ENCODE measurements at regions not wholly inside any gene's neighbourhood (a gene's known extent, or its start where the extent isn't known, plus 50 kb on each side); places are given as distances from the start of the nearest gene placed in this dataset.

GRCh38 chr18:44231936-44232335 lies 448.8 kb upstream of the SETBP1 start:
- Histone ChIP-seq H3K27ac (replicated peaks; ENCODE audit: low read length) (no peak overlapping the region), H3K4me3 (ENCODE audit: low read length in 2 of 2) (no peak overlapping the region), H3K27me3 (ENCODE audit: control insufficient read depth in 3 of 3, insufficient read depth in 3 of 3, low read depth in 1 of 3, low read length in 3 of 3) (no peaks in the 10 kb centered on the region), H3K4ac (ENCODE audit: low read length) (no peak overlapping the region), H3K9me3 (replicated peaks in 1 of 2; ENCODE audit: control insufficient read depth in 2 of 2, insufficient read depth in 1 of 2, low read depth in 1 of 2, low read length in 2 of 2) (no peaks in the 10 kb centered on the region), H3K14ac (ENCODE audit: low read length) (no peak overlapping the region), H2BK15ac (ENCODE audit: low read length) (no peak overlapping the region), H2AK5ac (ENCODE audit: low read depth, low read length) (no peak overlapping the region), H4K8ac (ENCODE audit: low read depth, low read length) (no peak overlapping the region), H3K4me1 (ENCODE audit: control insufficient read depth in 2 of 2, insufficient read depth in 1 of 2, low read depth in 1 of 2, low read length in 2 of 2) (no peaks in the 10 kb centered on the region), H3K9ac (ENCODE audit: low read depth, low read length, poor library complexity) (no peak overlapping the region), H4K91ac (ENCODE audit: low read depth, low read length, poor library complexity) (no peak overlapping the region), H3K36me3 (replicated peaks in 1 of 2; ENCODE audit: control insufficient read depth in 2 of 2, insufficient read depth in 2 of 2, low read length in 2 of 2) (no peaks in the 10 kb centered on the region), H2AFZ (ENCODE audit: low read length) (peak overlapping the region; percentile 23), H3K79me1 (ENCODE audit: low read depth, low read length) (no peaks in the 10 kb centered on the region), H3K18ac (ENCODE audit: low read length) (no peak overlapping the region), H3K4me2 (ENCODE audit: insufficient read depth, low read length, poor library complexity, severe bottlenecking) (no peak overlapping the region), H3K23ac (ENCODE audit: low read depth, low read length, poor library complexity) (no peak overlapping the region), H2BK5ac (ENCODE audit: low read length) (no peak overlapping the region), H2BK120ac (ENCODE audit: low read depth, low read length) (no peak overlapping the region), H2BK12ac (ENCODE audit: low read length) (no peak overlapping the region)
- no CpG with 5 or more reads among the region's 4 CpGs for WGBS, 2 donors (ENCODE audit: extremely low coverage in 2 of 2, insufficient read length in 2 of 2, insufficient replicate concordance in 1 of 2)
- DNase-seq (ENCODE audit: low spot score): no peak

GRCh38 chr18:44232500-44232899 lies 448.2 kb upstream of the SETBP1 start:
- Histone ChIP-seq H2BK120ac (ENCODE audit: low read depth, low read length) (no peak overlapping the region), H3K4ac (ENCODE audit: low read length) (no peak overlapping the region), H4K8ac (ENCODE audit: low read depth, low read length) (no peak overlapping the region), H3K23ac (ENCODE audit: low read depth, low read length, poor library complexity) (no peak overlapping the region), H3K27me3 (ENCODE audit: control insufficient read depth in 3 of 3, insufficient read depth in 3 of 3, low read depth in 1 of 3, low read length in 3 of 3) (no peaks in the 10 kb centered on the region), H3K18ac (ENCODE audit: low read length) (no peak overlapping the region), H3K36me3 (replicated peaks in 1 of 2; ENCODE audit: control insufficient read depth in 2 of 2, insufficient read depth in 2 of 2, low read length in 2 of 2) (no peaks in the 10 kb centered on the region), H3K27ac (replicated peaks; ENCODE audit: low read length) (no peak overlapping the region), H2AFZ (ENCODE audit: low read length) (peak overlapping the region; percentile 23), H2BK5ac (ENCODE audit: low read length) (no peak overlapping the region), H2AK5ac (ENCODE audit: low read depth, low read length) (no peak overlapping the region), H3K9ac (ENCODE audit: low read depth, low read length, poor library complexity) (no peak overlapping the region), H3K4me3 (ENCODE audit: low read length in 2 of 2) (no peak overlapping the region), H3K9me3 (replicated peaks in 1 of 2; ENCODE audit: control insufficient read depth in 2 of 2, insufficient read depth in 1 of 2, low read depth in 1 of 2, low read length in 2 of 2) (no peaks in the 10 kb centered on the region), H2BK12ac (ENCODE audit: low read length) (no peak overlapping the region), H3K4me2 (ENCODE audit: insufficient read depth, low read length, poor library complexity, severe bottlenecking) (no peak overlapping the region), H3K4me1 (ENCODE audit: control insufficient read depth in 2 of 2, insufficient read depth in 1 of 2, low read depth in 1 of 2, low read length in 2 of 2) (no peaks in the 10 kb centered on the region), H2BK15ac (ENCODE audit: low read length) (no peak overlapping the region), H3K79me1 (ENCODE audit: low read depth, low read length) (no peaks in the 10 kb centered on the region), H3K14ac (ENCODE audit: low read length) (no peak overlapping the region), H4K91ac (ENCODE audit: low read depth, low read length, poor library complexity) (no peak overlapping the region)
- no peak for DNase-seq (ENCODE audit: low spot score)
- WGBS, 2 donors (ENCODE audit: extremely low coverage in 2 of 2, insufficient read length in 2 of 2, insufficient replicate concordance in 1 of 2): no CpG with 5 or more reads among the region's 1 CpG

- no peaks in the 10 kb centered on the region for H3K79me1 ChIP-seq (ENCODE audit: low read depth, low read length)
- H3K4ac ChIP-seq (ENCODE audit: low read length): no peak overlapping the region
- no peak overlapping the region for H4K91ac ChIP-seq (ENCODE audit: low read depth, low read length, poor library complexity)
- H2BK15ac ChIP-seq (ENCODE audit: low read length): no peak overlapping the region
- H2BK120ac ChIP-seq (ENCODE audit: low read depth, low read length): no peak overlapping the region
- H3K4me2 ChIP-seq (ENCODE audit: insufficient read depth, low read length, poor library complexity, severe bottlenecking): no peak overlapping the region
- no peak overlapping the region for H3K27ac ChIP-seq (replicated peaks; ENCODE audit: low read length)
- no peaks in the 10 kb centered on the region for H3K27me3 ChIP-seq (ENCODE audit: control insufficient read depth in 3 of 3, insufficient read depth in 3 of 3, low read depth in 1 of 3, low read length in 3 of 3)
- H3K9ac ChIP-seq (ENCODE audit: low read depth, low read length, poor library complexity): no peak overlapping the region
- no peak overlapping the region for H4K8ac ChIP-seq (ENCODE audit: low read depth, low read length)
- DNase-seq (ENCODE audit: low spot score): no peak
- no peak overlapping the region for H2BK5ac ChIP-seq (ENCODE audit: low read length)
- H3K18ac ChIP-seq (ENCODE audit: low read length): no peak overlapping the region
- no peaks in the 10 kb centered on the region for H3K9me3 ChIP-seq (replicated peaks in 1 of 2; ENCODE audit: control insufficient read depth in 2 of 2, insufficient read depth in 1 of 2, low read depth in 1 of 2, low read length in 2 of 2)
- H3K23ac ChIP-seq (ENCODE audit: low read depth, low read length, poor library complexity): no peak overlapping the region
- H3K36me3 ChIP-seq (replicated peaks in 1 of 2; ENCODE audit: control insufficient read depth in 2 of 2, insufficient read depth in 2 of 2, low read length in 2 of 2): no peaks in the 10 kb centered on the region
- no peak overlapping the region for H3K4me3 ChIP-seq (ENCODE audit: low read length in 2 of 2)
- H2AK5ac ChIP-seq (ENCODE audit: low read depth, low read length): no peak overlapping the region
- H3K14ac ChIP-seq (ENCODE audit: low read length): no peak overlapping the region
- H2BK12ac ChIP-seq (ENCODE audit: low read length): no peak overlapping the region
- H3K4me1 ChIP-seq (ENCODE audit: control insufficient read depth in 2 of 2, insufficient read depth in 1 of 2, low read depth in 1 of 2, low read length in 2 of 2): no peaks in the 10 kb centered on the region
- no peak overlapping the region for H2AFZ ChIP-seq (ENCODE audit: low read length)
- no CpG with 5 or more reads among the region's 2 CpGs for WGBS, 2 donors (ENCODE audit: extremely low coverage in 2 of 2, insufficient read length in 2 of 2, insufficient replicate concordance in 1 of 2)
These were observed 442.2 kb upstream of the SETBP1 start for GRCh38 chr18:44238454-44238853.

DNA sequence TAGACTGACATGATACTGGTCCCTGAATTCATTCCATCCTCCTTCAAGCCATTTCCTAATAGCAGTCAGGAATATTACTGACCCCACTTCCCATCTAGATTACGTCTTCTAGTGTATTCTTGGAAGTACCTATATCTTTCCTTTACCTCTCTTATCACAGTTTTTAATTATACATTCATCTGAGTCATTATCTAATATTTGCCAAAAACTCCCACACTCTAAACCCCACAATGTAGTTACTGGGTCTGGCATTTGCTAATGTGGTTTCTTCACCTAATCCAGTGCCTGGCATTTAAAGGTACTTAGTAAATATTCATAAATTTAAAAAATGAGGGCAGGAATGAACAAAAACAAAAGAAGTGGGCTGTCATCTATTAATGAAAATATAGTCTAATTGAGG lies 441.8 kb upstream of the SETBP1 start:
- Histone ChIP-seq H2BK12ac (ENCODE audit: low read length) (no peak overlapping the region), H3K4me3 (ENCODE audit: low read length in 2 of 2) (no peak overlapping the region), H3K18ac (ENCODE audit: low read length) (no peak overlapping the region), H2BK15ac (ENCODE audit: low read length) (no peak overlapping the region), H3K9me3 (replicated peaks in 1 of 2; ENCODE audit: control insufficient read depth in 2 of 2, insufficient read depth in 1 of 2, low read depth in 1 of 2, low read length in 2 of 2) (no peaks in the 10 kb centered on the region), H3K4me2 (ENCODE audit: insufficient read depth, low read length, poor library complexity, severe bottlenecking) (no peak overlapping the region), H3K36me3 (replicated peaks in 1 of 2; ENCODE audit: control insufficient read depth in 2 of 2, insufficient read depth in 2 of 2, low read length in 2 of 2) (no peaks in the 10 kb centered on the region), H3K4me1 (ENCODE audit: control insufficient read depth in 2 of 2, insufficient read depth in 1 of 2, low read depth in 1 of 2, low read length in 2 of 2) (no peaks in the 10 kb centered on the region), H3K79me1 (ENCODE audit: low read depth, low read length) (no peaks in the 10 kb centered on the region), H3K4ac (ENCODE audit: low read length) (no peak overlapping the region), H4K91ac (ENCODE audit: low read depth, low read length, poor library complexity) (no peak overlapping the region), H2BK120ac (ENCODE audit: low read depth, low read length) (no peak overlapping the region), H2AK5ac (ENCODE audit: low read depth, low read length) (no peak overlapping the region), H2AFZ (ENCODE audit: low read length) (no peak overlapping the region), H4K8ac (ENCODE audit: low read depth, low read length) (no peak overlapping the region), H3K23ac (ENCODE audit: low read depth, low read length, poor library complexity) (no peak overlapping the region), H3K9ac (ENCODE audit: low read depth, low read length, poor library complexity) (no peak overlapping the region), H3K14ac (ENCODE audit: low read length) (no peak overlapping the region), H3K27me3 (ENCODE audit: control insufficient read depth in 3 of 3, insufficient read depth in 3 of 3, low read depth in 1 of 3, low read length in 3 of 3) (no peaks in the 10 kb centered on the region), H2BK5ac (ENCODE audit: low read length) (no peak overlapping the region), H3K27ac (replicated peaks; ENCODE audit: low read length) (no peak overlapping the region)
- no CpG with 5 or more reads among the region's 1 CpG for WGBS, 2 donors (ENCODE audit: extremely low coverage in 2 of 2, insufficient read length in 2 of 2, insufficient replicate concordance in 1 of 2)
- no peak for DNase-seq (ENCODE audit: low spot score)
